Osteocyte (in vitro differentiated cells): ENCODE measurements at regions not wholly inside any gene's neighbourhood (a gene's known extent, or its start where the extent isn't known, plus 50 kb on each side); places are given as distances from the start of the nearest gene placed in this dataset.

Experiments
- DNase-seq: peaks from one replicate; pipeline ENCODE4 v3.0.0; 2021; ENCODE audit warnings: mixed read lengths; ENCODE audit not compliant: unreplicated experiment; ENCODE audit errors: extremely low spot score
- H3K27ac Mint-ChIP-seq: one replicate; pipeline ENCODE4 v1.8.0; 2021; ENCODE audit warnings: mild to moderate bottlenecking, mixed read lengths; ENCODE audit not compliant: unreplicated experiment
- H3K27me3 Mint-ChIP-seq: one replicate; pipeline ENCODE4 v1.8.0; 2021; ENCODE audit warnings: mixed read lengths; ENCODE audit not compliant: unreplicated experiment
- H3K36me3 Mint-ChIP-seq: one replicate; pipeline ENCODE4 v1.8.0; 2021; ENCODE audit warnings: mixed read lengths; ENCODE audit not compliant: unreplicated experiment
- H3K4me1 Mint-ChIP-seq: one replicate; pipeline ENCODE4 v1.8.0; 2021; ENCODE audit warnings: mixed read lengths; ENCODE audit not compliant: unreplicated experiment
- H3K4me3 Mint-ChIP-seq: one replicate; pipeline ENCODE4 v1.8.0; 2021; ENCODE audit warnings: mild to moderate bottlenecking, moderate library complexity, mixed read lengths; ENCODE audit not compliant: unreplicated experiment
- H3K9me3 Mint-ChIP-seq: one replicate; pipeline ENCODE4 v1.8.0; 2021; ENCODE audit warnings: mixed read lengths; ENCODE audit not compliant: unreplicated experiment
- CTCF ChIP-seq: fragments of 200-600 bp; sonication (generic); IDR thresholded peaks from 2 replicates; pipeline ENCODE4 v1.5.0; 2021; ENCODE audit warnings: antibody characterized with exemption, mild to moderate bottlenecking, moderate library complexity

- H3K9me3 Mint-ChIP-seq = no peaks in the 10 kb centered on the region
- H3K36me3 Mint-ChIP-seq = no peaks in the 10 kb centered on the region
- no peak for TF ChIP-seq CTCF
- H3K27ac Mint-ChIP-seq = no peak overlapping the region
- H3K4me1 Mint-ChIP-seq = peaks cover 7% of the 10 kb centered on the region
- no peak for DNase-seq
- H3K4me3 Mint-ChIP-seq = no peak overlapping the region
- no peaks in the 10 kb centered on the region for H3K27me3 Mint-ChIP-seq
Measured at GRCh38 chr18:44066541-44066940, 614.1 kb upstream of the SETBP1 start.

- Mint-ChIP-seq H3K27me3 (no peaks in the 10 kb centered on the region), H3K4me1 (peaks cover 7% of the 10 kb centered on the region), H3K9me3 (no peaks in the 10 kb centered on the region), H3K27ac (no peak overlapping the region), H3K4me3 (no peak overlapping the region), H3K36me3 (no peaks in the 10 kb centered on the region)
- no peak for DNase-seq
- no peak for TF ChIP-seq CTCF
Measured at GRCh38 chr18:44067186-44067585, 613.5 kb upstream of the SETBP1 start.

GRCh38 chr18:44075038-44075437, 605.6 kb upstream of the SETBP1 start:
- Mint-ChIP-seq H3K9me3 (no peaks in the 10 kb centered on the region), H3K4me3 (no peak overlapping the region), H3K4me1 (peaks cover 7% of the 10 kb centered on the region), H3K27ac (no peak overlapping the region), H3K36me3 (no peaks in the 10 kb centered on the region), H3K27me3 (no peaks in the 10 kb centered on the region)
- no peak for DNase-seq
- no peak for TF ChIP-seq CTCF

GRCh38 chr18:44079606-44080005, 601.1 kb upstream of the SETBP1 start:
- Mint-ChIP-seq H3K27me3 (no peaks in the 10 kb centered on the region), H3K4me1 (peaks cover 11% of the 10 kb centered on the region), H3K9me3 (peaks cover 6% of the 10 kb centered on the region), H3K4me3 (no peak overlapping the region), H3K36me3 (no peaks in the 10 kb centered on the region), H3K27ac (no peak overlapping the region)
- no peak for TF ChIP-seq CTCF
- DNase-seq = no peak

GRCh38 chr18:44080054-44080453, 600.6 kb upstream of the SETBP1 start:
- no peak for TF ChIP-seq CTCF
- no peak overlapping the region for H3K4me3 Mint-ChIP-seq
- DNase-seq = no peak
- no peak overlapping the region for H3K27ac Mint-ChIP-seq
- H3K36me3 Mint-ChIP-seq = no peaks in the 10 kb centered on the region
- peaks cover 6% of the 10 kb centered on the region for H3K9me3 Mint-ChIP-seq
- no peaks in the 10 kb centered on the region for H3K27me3 Mint-ChIP-seq
- H3K4me1 Mint-ChIP-seq = peaks cover 11% of the 10 kb centered on the region
